HepG2 (cell line): ENCODE measurements at regions not wholly inside any gene's neighbourhood (a gene's known extent, or its start where the extent isn't known, plus 50 kb on each side); places are given as distances from the start of the nearest gene placed in this dataset.

Experiments used
- ATAC-seq: fragments of 200-7000 bp; cut with Tn5 transposase; 3 replicates; pipeline ENCODE4 v1.9.1; 2020; ENCODE audit warnings: mild to moderate bottlenecking, moderate library complexity
- BruUV-seq: library from RNA; stranded (reverse); fragments of 400-500 nt; replicated peaks from 2 replicates; lab custom pipeline; 2021; lab: Mats Ljungman, UMichigan
- CTCF ChIA-PET: fragments of 300-600 bp; formaldehyde crosslinking; extraction: SDS; loops from one replicate; lab custom pipeline; 2021; ENCODE audit warnings: low total read pairs, inconsistent platforms, low intra/inter-chr PET ratio; lab: Yijun Ruan, JAX
- POLR2A ChIA-PET: fragments of 350-600 bp; sonication (Branson Sonifier 250); formaldehyde crosslinking; loops from one replicate; lab custom pipeline; 2020; ENCODE audit warnings: antibody characterized with exemption, inconsistent platforms; lab: Yijun Ruan, JAX
- DNase-seq: peaks from one replicate; pipeline ENCODE4 v3.0.0-alpha.2; 2015; ENCODE audit warnings: low spot score
- FAIRE-seq: peaks from 3 replicates; lab custom pipeline; 2011; peaks lifted over from hg19 to GRCh38; lab: Jason Lieb, UNC
- H2AFZ ChIP-seq: one replicate; pipeline ENCODE4 v1.6.1; 2011; ENCODE audit warnings: low read length, inconsistent platforms
- H3K27ac ChIP-seq: fragments of 300-600 bp; 3 replicates; pipeline ENCODE4 v1.8.0; 2011; ENCODE audit warnings: mixed run types, mild to moderate bottlenecking, mixed read lengths, low read length, inconsistent platforms; ENCODE audit not compliant: insufficient read depth; ENCODE audit errors: extremely low read length
- H3K27me3 ChIP-seq, 2 experiments: fragments of 200-600 bp in 1 of 2; 2 replicates in 1 of 2; 3 replicates in 1 of 2; pipeline versions ENCODE4 v1.6.0 to v1.8.0; 2011; ENCODE audit warnings: low read length in 2 of 2, mild to moderate bottlenecking in 2 of 2, moderate library complexity in 2 of 2, inconsistent platforms in 1 of 2; ENCODE audit not compliant: insufficient read depth in 2 of 2, control insufficient read depth in 1 of 2
- H3K36me3 ChIP-seq, 2 experiments: fragments of 200-600 bp in 1 of 2; replicated peaks in 1 of 2; 2 replicates in 1 of 2; 3 replicates in 1 of 2; pipeline versions ENCODE4 v1.5.1 to v1.8.0; 2011; ENCODE audit warnings: low read length in 2 of 2, inconsistent platforms in 1 of 2; ENCODE audit not compliant: insufficient read depth in 2 of 2, control insufficient read depth in 1 of 2
- H3K4me1 ChIP-seq: 2 replicates; pipeline ENCODE4 v1.5.1; 2012; ENCODE audit warnings: low read length, inconsistent platforms; ENCODE audit not compliant: insufficient read depth
- H3K4me2 ChIP-seq: 2 replicates; pipeline ENCODE4 v1.6.0; 2011; ENCODE audit warnings: low read depth, low read length, inconsistent platforms
- H3K4me3 ChIP-seq, 3 experiments: fragments of 200-600 bp in 1 of 3; sonication (generic), shearing (Covaris generic) in 1 of 3; replicated peaks in 1 of 3; 2 replicates each; pipeline ENCODE4 v1.5.1; 2011 to 2016; ENCODE audit warnings: low read length in 3 of 3, inconsistent platforms in 2 of 3, low read depth in 2 of 3, mild to moderate bottlenecking in 2 of 3, control low read depth in 1 of 3, mixed read lengths in 1 of 3; ENCODE audit not compliant: insufficient read depth in 1 of 3
- H3K79me2 ChIP-seq: one replicate; pipeline ENCODE4 v1.6.1; 2011; ENCODE audit warnings: low read length, inconsistent platforms; ENCODE audit not compliant: insufficient read depth
- H3K9ac ChIP-seq: 2 replicates; pipeline ENCODE4 v1.6.0; 2011; ENCODE audit warnings: mild to moderate bottlenecking, low read depth, low read length, inconsistent platforms; ENCODE audit not compliant: insufficient read depth
- H3K9me3 ChIP-seq: 2 replicates; pipeline ENCODE4 v1.5.1; 2012; ENCODE audit warnings: mild to moderate bottlenecking, low read length
- H4K20me1 ChIP-seq: 2 replicates; pipeline ENCODE4 v1.6.0; 2011; ENCODE audit warnings: inconsistent platforms, mild to moderate bottlenecking, low read length, moderate library complexity; ENCODE audit not compliant: insufficient read depth
- CEBPB ChIP-seq: IDR thresholded peaks from 2 replicates; pipeline ENCODE4 v1.6.1; 2011; ENCODE audit warnings: low read depth, low read length, improper control_type of control experiment, borderline replicate concordance
- POLR2AphosphoS5 ChIP-seq: IDR thresholded peaks from 2 replicates; pipeline ENCODE4 v1.6.1; 2012; ENCODE audit warnings: low read depth, low read length
- SNAPC4 ChIP-seq: sonication (generic); formaldehyde crosslinking; IDR thresholded peaks from 2 replicates; pipeline ENCODE4 v1.4.0; 2020; ENCODE audit warnings: mild to moderate bottlenecking, missing genetic modification reagents
- in situ Hi-C: cut with HindIII; loops from 2 replicates; pipeline ENCODE4 v1.10.0; 2017; ENCODE audit warnings: low pct_unique_long_range_greater_than_20kb; ENCODE audit not compliant: extremely low pct_ligation_motif_present
- intact Hi-C: fragments of 100-400 bp; cut with micrococcal nuclease; formaldehyde crosslinking; loops from one replicate; pipeline ENCODE4 v1.10.0; 2022; ENCODE audit not compliant: unreplicated experiment

- TF ChIP-seq SNAPC4 (CRISPR knock-in tag) = no peak
Measured at GRCh38 chr6:4446982-4447381, 311.6 kb upstream of the ECI2 start (continued).

- in situ Hi-C loops = no loop called here
Measured at GRCh38 chr6:4441981-4442434, 306.6 kb upstream of the ECI2 start.

More at GRCh38 chr6:4441981-4442434, 306.6 kb upstream of the ECI2 start:
- no peak overlapping the region for H3K9ac ChIP-seq
- H3K4me2 ChIP-seq = no peak overlapping the region
- H3K9me3 ChIP-seq = no peaks in the 10 kb centered on the region
- CTCF ChIA-PET = no interaction called here
- TF ChIP-seq POLR2AphosphoS5 = no peak
- peak; percentile 30; the same call in 1 of the 2 replicates for TF ChIP-seq CEBPB
- H4K20me1 ChIP-seq = no peaks in the 10 kb centered on the region
- no TSS peak for BruUV-seq
- no peak overlapping the region for H3K4me3 ChIP-seq
- POLR2A ChIA-PET = no interaction called here
- no peaks in the 10 kb centered on the region for H3K4me1 ChIP-seq
- DNase-seq = no peak
- no peaks in the 10 kb centered on the region for H3K36me3 ChIP-seq
- no peak for FAIRE-seq
- H2AFZ ChIP-seq = no peak overlapping the region
- no peak for ATAC-seq
- H3K27ac ChIP-seq = no peak overlapping the region
- H3K79me2 ChIP-seq = no peaks in the 10 kb centered on the region
- intact Hi-C loops = no loop called here
- 0 out of 5 replicates have a peak, but pooled peaks cover 0 to 1% of the 10 kb centered on the region in 2 experiments for H3K27me3 ChIP-seq
